Hepatocyte (in vitro differentiated cells): ENCODE measurements at regions not wholly inside any gene's neighbourhood (a gene's known extent, or its start where the extent isn't known, plus 50 kb on each side); places are given as distances from the start of the nearest gene placed in this dataset.

Source experiments
- EZH2 ChIP-seq: fragments of 200-600 bp; sonication (generic); IDR thresholded peaks from 2 replicates; pipeline ENCODE4 v1.6.1; 2016; ENCODE audit warnings: antibody characterized with exemption, mild to moderate bottlenecking, borderline replicate concordance
- TF ChIP-seq, protein P1 (sequence below): fragments of 200-600 bp; sonication (generic); IDR thresholded peaks from 2 replicates; pipeline ENCODE4 v1.5.1; 2016; ENCODE audit warnings: antibody characterized with exemption, mild to moderate bottlenecking; ENCODE audit not compliant: poor library complexity

DNA sequence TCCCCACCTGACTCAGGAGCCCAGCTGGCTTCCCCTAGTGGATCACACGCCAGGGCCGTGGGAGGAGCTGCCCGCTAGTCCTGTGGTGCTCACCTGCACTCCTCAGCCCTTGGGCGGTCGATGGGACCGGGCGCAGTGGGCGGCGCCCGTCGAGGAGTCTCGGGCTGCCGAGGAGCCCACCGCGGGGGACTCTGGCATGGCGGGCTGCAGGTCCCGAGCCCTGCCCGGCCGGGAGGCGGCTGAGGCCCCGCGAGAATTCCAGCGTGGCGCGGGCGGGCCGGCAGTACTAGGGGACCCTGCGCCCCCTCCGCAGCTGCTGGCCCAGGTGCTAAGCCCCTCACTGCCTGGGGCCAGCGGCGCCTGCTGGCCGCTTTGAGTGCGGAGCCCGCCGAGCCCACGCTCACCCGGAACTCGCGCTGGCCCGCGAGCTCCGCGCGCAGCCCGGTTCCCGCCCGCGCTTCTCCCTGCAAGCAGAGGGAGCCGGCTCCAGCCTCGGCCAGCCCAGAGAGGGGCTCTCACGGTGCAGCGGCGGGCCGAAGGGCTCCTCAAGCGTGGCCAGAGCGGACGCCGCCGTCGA lies 367.9 kb downstream of the TYW1 start:
- TF ChIP-seq, protein P1, sequence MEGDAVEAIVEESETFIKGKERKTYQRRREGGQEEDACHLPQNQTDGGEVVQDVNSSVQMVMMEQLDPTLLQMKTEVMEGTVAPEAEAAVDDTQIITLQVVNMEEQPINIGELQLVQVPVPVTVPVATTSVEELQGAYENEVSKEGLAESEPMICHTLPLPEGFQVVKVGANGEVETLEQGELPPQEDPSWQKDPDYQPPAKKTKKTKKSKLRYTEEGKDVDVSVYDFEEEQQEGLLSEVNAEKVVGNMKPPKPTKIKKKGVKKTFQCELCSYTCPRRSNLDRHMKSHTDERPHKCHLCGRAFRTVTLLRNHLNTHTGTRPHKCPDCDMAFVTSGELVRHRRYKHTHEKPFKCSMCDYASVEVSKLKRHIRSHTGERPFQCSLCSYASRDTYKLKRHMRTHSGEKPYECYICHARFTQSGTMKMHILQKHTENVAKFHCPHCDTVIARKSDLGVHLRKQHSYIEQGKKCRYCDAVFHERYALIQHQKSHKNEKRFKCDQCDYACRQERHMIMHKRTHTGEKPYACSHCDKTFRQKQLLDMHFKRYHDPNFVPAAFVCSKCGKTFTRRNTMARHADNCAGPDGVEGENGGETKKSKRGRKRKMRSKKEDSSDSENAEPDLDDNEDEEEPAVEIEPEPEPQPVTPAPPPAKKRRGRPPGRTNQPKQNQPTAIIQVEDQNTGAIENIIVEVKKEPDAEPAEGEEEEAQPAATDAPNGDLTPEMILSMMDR = no peak
- TF ChIP-seq EZH2 = no peak
